A549 (cell line): ENCODE measurements at regions not wholly inside any gene's neighbourhood (a gene's known extent, or its start where the extent isn't known, plus 50 kb on each side); places are given as distances from the start of the nearest gene placed in this dataset.

Source experiments
- ATAC-seq, 2 experiments: fragments of 200-7000 bp in 1 of 2; fragments of >200 bp in 1 of 2; cut with Nextera tagmentation in 1 of 2; cut with Tn5 transposase in 1 of 2; 3 replicates each; pipeline versions ENCODE4 v1.8.0 to v1.9.1; 2018 to 2020; ENCODE audit warnings: mild to moderate bottlenecking in 1 of 2, moderate library complexity in 1 of 2
- CTCF ChIA-PET: fragments of 300-600 bp; sonication (Branson Sonifier 250); formaldehyde crosslinking; extraction: SDS; loops from one replicate; lab custom pipeline; 2021; ENCODE audit warnings: antibody characterized with exemption, inconsistent platforms; lab: Yijun Ruan, JAX
- POLR2A ChIA-PET: fragments of 350-600 bp; formaldehyde crosslinking; extraction: SDS; loops from one replicate; lab custom pipeline; 2021; ENCODE audit warnings: antibody characterized with exemption, inconsistent platforms; lab: Yijun Ruan, JAX
- DNase-seq, 2 experiments: peaks; one replicate each; pipeline versions ENCODE4 v3.0.0 to v3.0.0-alpha.2; 2011 to 2016; ENCODE audit warnings: low read depth in 1 of 2, low spot score in 1 of 2
- FAIRE-seq: peaks from 2 replicates; lab custom pipeline; 2011; peaks lifted over from hg19 to GRCh38; lab: Jason Lieb, UNC
- H3K27ac ChIP-seq, 2 experiments: fragments of >200 bp; sonication (Bioruptor Twin); formaldehyde crosslinking; 3 replicates each; pipeline ENCODE4 v1.5.1; 2016 to 2017
- H3K4me1 ChIP-seq: fragments of >200 bp; sonication (Bioruptor Twin); formaldehyde crosslinking; 3 replicates; pipeline ENCODE4 v1.6.1; 2016
- H3K4me2 ChIP-seq: fragments of >200 bp; sonication (Bioruptor Twin); formaldehyde crosslinking; 3 replicates; pipeline ENCODE4 v1.6.1; 2016
- H3K4me3 ChIP-seq: fragments of >200 bp; sonication (Bioruptor Twin); formaldehyde crosslinking; 3 replicates; pipeline ENCODE4 v1.5.1; 2016
- H3K9me3 ChIP-seq: fragments of >200 bp; sonication (Bioruptor Twin); formaldehyde crosslinking; 3 replicates; pipeline ENCODE4 v1.6.1; 2016
- BHLHE40 ChIP-seq: IDR thresholded peaks from 2 replicates; pipeline ENCODE4 v1.6.1; 2012; ENCODE audit warnings: low read depth, low read length, inconsistent platforms
- FOSL2 ChIP-seq, 2 experiments: fragments of 450-650 bp in 1 of 2; fragments of >200 bp in 1 of 2; sonication (Bioruptor Twin) in 1 of 2; formaldehyde crosslinking; IDR thresholded peaks; 2 replicates each; pipeline versions ENCODE4 v1.5.0 to v1.6.1; 2016 to 2020; ENCODE audit warnings: mild to moderate bottlenecking in 1 of 2, moderate library complexity in 1 of 2
- GATA3 ChIP-seq: IDR thresholded peaks from 2 replicates; pipeline ENCODE4 v1.6.1; 2012; ENCODE audit warnings: borderline replicate concordance
- HDAC2 ChIP-seq: fragments of 200-600 bp; sonication (generic); IDR thresholded peaks from 2 replicates; pipeline ENCODE4 v1.6.1; 2016
- HEYL ChIP-seq: fragments of 250-450 bp; sonication (Bioruptor Pico); IDR thresholded peaks from 2 replicates; pipeline ENCODE4 v1.8.0; 2021; ENCODE audit warnings: mild to moderate bottlenecking, moderate library complexity
- HMGXB4 ChIP-seq: fragments of 250-450 bp; sonication (Bioruptor Pico); IDR thresholded peaks from 2 replicates; pipeline ENCODE4 v1.5.0; 2021; ENCODE audit warnings: mild to moderate bottlenecking, moderate library complexity, borderline replicate concordance
- HOXA7 ChIP-seq: fragments of 250-450 bp; sonication (Bioruptor Pico); IDR thresholded peaks from 2 replicates; pipeline ENCODE4 v1.5.0; 2020; ENCODE audit warnings: mild to moderate bottlenecking, moderate library complexity
- KDM5A ChIP-seq: fragments of 200-600 bp; sonication (generic); IDR thresholded peaks from 2 replicates; pipeline ENCODE4 v1.6.1; 2016; ENCODE audit warnings: antibody characterized with exemption, mild to moderate bottlenecking
- MAFK ChIP-seq: fragments of 450-650 bp; IDR thresholded peaks from 2 replicates; pipeline ENCODE4 v1.6.1; 2014; ENCODE audit not compliant: partially characterized antibody
- NFE2L2 ChIP-seq: fragments of 150-350 bp; conservative IDR thresholded peaks from 2 replicates; pipeline ENCODE4 v1.6.1; 2014; ENCODE audit warnings: low read length
- NR3C1 ChIP-seq: fragments of >200 bp; sonication (Bioruptor Twin); formaldehyde crosslinking; IDR thresholded peaks from 3 replicates; pipeline ENCODE4 v1.6.1; 2017
- POLR2A ChIP-seq: IDR thresholded peaks from 2 replicates; pipeline ENCODE4 v1.6.1; 2012; ENCODE audit warnings: mild to moderate bottlenecking, low read length
- RARB ChIP-seq: fragments of 250-450 bp; sonication (Bioruptor Pico); IDR thresholded peaks from 2 replicates; pipeline ENCODE4 v1.8.0; 2021; ENCODE audit warnings: mild to moderate bottlenecking, moderate library complexity
- TP53 ChIP-seq: fragments of 250-450 bp; sonication (Bioruptor Pico); IDR thresholded peaks from 2 replicates; pipeline ENCODE4 v1.5.0; 2021; ENCODE audit warnings: mild to moderate bottlenecking, moderate library complexity
- USF2 ChIP-seq: fragments of 450-650 bp; IDR thresholded peaks from 2 replicates; pipeline ENCODE4 v1.6.1; 2014; ENCODE audit warnings: antibody characterized with exemption
- WGBS: methylation state at CpG from one replicate; pipeline ENCODE4 v1.1.6; 2017; ENCODE audit errors: missing lambda C conversion rate; 5-methylcytosine and 5-hydroxymethylcytosine counted together
- TF ChIP-seq, protein P1 (sequence below): fragments of 200-600 bp; sonication (generic); IDR thresholded peaks from 2 replicates; pipeline ENCODE4 v1.6.1; 2016; ENCODE audit warnings: antibody characterized with exemption, mild to moderate bottlenecking, moderate library complexity
- TF ChIP-seq, protein P2 (sequence below): fragments of >200 bp; sonication (Bioruptor Twin); formaldehyde crosslinking; IDR thresholded peaks from 3 replicates; pipeline ENCODE4 v1.6.1; 2016
- TF ChIP-seq, protein P3 (sequence below): fragments of >200 bp; sonication (Bioruptor Twin); formaldehyde crosslinking; IDR thresholded peaks from 2 replicates; pipeline ENCODE4 v1.6.1; 2016
- TF ChIP-seq, protein P4 (sequence below): fragments of 250-450 bp; sonication (Bioruptor Pico); IDR thresholded peaks from 2 replicates; pipeline ENCODE4 v1.5.0; 2020; ENCODE audit warnings: low read depth, mild to moderate bottlenecking, moderate library complexity

DNA sequence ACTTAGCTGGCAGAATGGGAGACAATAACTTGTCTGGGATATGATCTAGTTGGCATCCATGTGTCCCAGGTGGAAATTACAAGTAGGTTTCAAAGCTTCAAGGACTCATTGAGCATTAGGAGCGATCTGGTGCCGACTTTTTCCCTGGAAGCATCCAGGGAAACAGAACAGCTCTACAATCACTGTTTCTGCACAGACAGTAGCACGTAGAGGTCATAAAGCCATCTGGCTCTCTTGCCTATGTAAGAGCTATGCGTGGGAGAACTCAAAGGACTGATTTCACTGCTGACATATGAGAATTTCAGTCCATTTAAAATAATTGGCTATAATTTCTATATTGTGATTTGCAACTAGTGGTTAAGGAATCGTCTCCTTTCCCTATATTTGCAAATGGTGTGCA lies 791.7 kb downstream of the REEP3 start (continued):
- TF ChIP-seq, protein P1, sequence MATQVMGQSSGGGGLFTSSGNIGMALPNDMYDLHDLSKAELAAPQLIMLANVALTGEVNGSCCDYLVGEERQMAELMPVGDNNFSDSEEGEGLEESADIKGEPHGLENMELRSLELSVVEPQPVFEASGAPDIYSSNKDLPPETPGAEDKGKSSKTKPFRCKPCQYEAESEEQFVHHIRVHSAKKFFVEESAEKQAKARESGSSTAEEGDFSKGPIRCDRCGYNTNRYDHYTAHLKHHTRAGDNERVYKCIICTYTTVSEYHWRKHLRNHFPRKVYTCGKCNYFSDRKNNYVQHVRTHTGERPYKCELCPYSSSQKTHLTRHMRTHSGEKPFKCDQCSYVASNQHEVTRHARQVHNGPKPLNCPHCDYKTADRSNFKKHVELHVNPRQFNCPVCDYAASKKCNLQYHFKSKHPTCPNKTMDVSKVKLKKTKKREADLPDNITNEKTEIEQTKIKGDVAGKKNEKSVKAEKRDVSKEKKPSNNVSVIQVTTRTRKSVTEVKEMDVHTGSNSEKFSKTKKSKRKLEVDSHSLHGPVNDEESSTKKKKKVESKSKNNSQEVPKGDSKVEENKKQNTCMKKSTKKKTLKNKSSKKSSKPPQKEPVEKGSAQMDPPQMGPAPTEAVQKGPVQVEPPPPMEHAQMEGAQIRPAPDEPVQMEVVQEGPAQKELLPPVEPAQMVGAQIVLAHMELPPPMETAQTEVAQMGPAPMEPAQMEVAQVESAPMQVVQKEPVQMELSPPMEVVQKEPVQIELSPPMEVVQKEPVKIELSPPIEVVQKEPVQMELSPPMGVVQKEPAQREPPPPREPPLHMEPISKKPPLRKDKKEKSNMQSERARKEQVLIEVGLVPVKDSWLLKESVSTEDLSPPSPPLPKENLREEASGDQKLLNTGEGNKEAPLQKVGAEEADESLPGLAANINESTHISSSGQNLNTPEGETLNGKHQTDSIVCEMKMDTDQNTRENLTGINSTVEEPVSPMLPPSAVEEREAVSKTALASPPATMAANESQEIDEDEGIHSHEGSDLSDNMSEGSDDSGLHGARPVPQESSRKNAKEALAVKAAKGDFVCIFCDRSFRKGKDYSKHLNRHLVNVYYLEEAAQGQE, result no peak
- TF ChIP-seq TP53 (no peak), RARB (CRISPR knock-in tag) (no peak), USF2 (no peak), HDAC2 (no peak), MAFK (no peak), GATA3 (no peak)
- TF ChIP-seq, protein P2, sequence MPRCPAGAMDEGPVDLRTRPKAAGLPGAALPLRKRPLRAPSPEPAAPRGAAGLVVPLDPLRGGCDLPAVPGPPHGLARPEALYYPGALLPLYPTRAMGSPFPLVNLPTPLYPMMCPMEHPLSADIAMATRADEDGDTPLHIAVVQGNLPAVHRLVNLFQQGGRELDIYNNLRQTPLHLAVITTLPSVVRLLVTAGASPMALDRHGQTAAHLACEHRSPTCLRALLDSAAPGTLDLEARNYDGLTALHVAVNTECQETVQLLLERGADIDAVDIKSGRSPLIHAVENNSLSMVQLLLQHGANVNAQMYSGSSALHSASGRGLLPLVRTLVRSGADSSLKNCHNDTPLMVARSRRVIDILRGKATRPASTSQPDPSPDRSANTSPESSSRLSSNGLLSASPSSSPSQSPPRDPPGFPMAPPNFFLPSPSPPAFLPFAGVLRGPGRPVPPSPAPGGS, result no peak

DNA sequence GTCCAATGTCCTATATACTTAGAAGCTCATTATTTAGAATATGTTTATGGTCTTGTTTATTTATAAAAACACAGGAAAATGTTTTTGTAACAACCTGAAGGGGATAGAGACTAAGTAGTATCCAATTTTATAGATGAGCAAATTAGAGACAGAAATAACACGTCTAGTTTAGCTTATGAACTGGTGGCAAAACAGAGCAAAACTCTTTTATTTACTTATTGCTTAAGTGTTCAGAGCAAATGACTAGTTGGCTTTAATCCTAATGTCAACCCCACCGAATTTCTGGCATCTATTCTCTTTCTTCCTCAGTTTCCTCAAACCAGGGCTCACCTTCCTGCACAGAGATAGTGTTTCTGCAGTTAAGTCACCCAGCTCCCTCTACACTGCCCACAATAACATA lies 792.8 kb downstream of the REEP3 start:
- ChIA-PET CTCF (no interaction called here), POLR2A (no interaction called here)
- Histone ChIP-seq H3K4me1 (no peaks in the 10 kb centered on the region), H3K4me2 (no peak overlapping the region), H3K27ac (no peak overlapping the region), H3K4me3 (no peak overlapping the region), H3K9me3 (no peaks in the 10 kb centered on the region)
- no peak for ATAC-seq
- FAIRE-seq, result no peak
- no peak for DNase-seq
- TF ChIP-seq POLR2A (no peak), HEYL (CRISPR knock-in tag) (no peak), HMGXB4 (no peak), HOXA7 (no peak), KDM5A (no peak), FOSL2 (IDR thresholded peaks at IDR 0.05) (no peak), FOSL2 (CRISPR knock-in tag; IDR thresholded peaks at IDR 0.05) (no peak), NR3C1 (no peak), TP53 (no peak), BHLHE40 (no peak), NFE2L2 (no peak)
- TF ChIP-seq, protein P3, sequence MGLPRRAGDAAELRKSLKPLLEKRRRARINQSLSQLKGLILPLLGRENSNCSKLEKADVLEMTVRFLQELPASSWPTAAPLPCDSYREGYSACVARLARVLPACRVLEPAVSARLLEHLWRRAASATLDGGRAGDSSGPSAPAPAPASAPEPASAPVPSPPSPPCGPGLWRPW, result no peak
- TF ChIP-seq, protein P4, sequence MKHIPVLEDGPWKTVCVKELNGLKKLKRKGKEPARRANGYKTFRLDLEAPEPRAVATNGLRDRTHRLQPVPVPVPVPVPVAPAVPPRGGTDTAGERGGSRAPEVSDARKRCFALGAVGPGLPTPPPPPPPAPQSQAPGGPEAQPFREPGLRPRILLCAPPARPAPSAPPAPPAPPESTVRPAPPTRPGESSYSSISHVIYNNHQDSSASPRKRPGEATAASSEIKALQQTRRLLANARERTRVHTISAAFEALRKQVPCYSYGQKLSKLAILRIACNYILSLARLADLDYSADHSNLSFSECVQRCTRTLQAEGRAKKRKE, result no peak
- TF ChIP-seq, protein P1, result no peak
- TF ChIP-seq, all 56 proteins: peak for 0
- 1% methylated on average over 2 of the region's 2 CpGs for WGBS
